ENCODE measurements at regions not wholly inside any gene's neighbourhood (a gene's known extent, or its start where the extent isn't known, plus 50 kb on each side); places are given as distances from the start of the nearest gene placed in this dataset.

DNA sequence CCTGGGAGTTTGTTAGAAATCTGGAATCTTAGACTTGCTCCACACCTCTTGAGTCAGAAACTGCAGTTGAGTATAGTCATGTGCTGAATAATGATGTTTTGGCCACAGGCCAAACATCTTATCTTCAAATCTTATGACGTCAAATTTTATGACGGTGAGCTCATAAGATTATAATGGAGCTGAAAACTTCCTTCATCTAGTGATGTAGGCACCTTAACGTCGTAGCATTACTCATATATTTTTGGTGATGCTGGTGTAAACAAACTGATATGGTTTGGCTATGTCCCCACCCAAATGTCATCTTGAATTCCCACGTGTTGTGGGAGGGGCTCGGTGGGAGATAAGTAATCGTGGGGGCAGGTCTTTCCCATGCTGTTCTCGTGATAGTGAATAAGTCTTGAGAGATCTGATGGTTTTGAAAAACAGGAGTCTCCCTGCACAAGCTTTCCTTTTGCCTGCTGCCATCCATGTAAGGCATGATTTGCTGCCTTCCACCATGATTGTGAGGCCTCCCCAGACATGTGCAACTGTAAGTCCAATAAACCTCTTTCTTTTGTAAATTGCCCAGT lies 268.0 kb upstream of the PROK2 start:
- TF ChIP-seq CBX5 (IDR thresholded peaks at IDR 0.05; ENCODE audit: low read depth, low read length), result no peak
- TF ChIP-seq POU5F1 (IDR thresholded peaks at IDR 0.05; ENCODE audit: low read depth, low read length), result no peak
- no peak for TF ChIP-seq HDAC6 (IDR thresholded peaks at IDR 0.05; ENCODE audit: low read depth, low read length)
- TF ChIP-seq BCL11A (IDR thresholded peaks at IDR 0.05; ENCODE audit: low read depth in 2 of 2, low read length in 2 of 2), result no peak
- H3K18ac ChIP-seq (ENCODE audit: extremely low read depth, low read length), result no peak overlapping the region
- no peaks in the 10 kb centered on the region; the same call in 1 of the 2 replicates for H3K23me2 ChIP-seq (ENCODE audit: low read depth, low read length)
- H3K9ac ChIP-seq (replicated peaks in 1 of 4; ENCODE audit: extremely low read depth in 1 of 4, low read depth in 3 of 4, low read length in 3 of 4), result no peak overlapping the region
- no peak overlapping the region for H2AK5ac ChIP-seq (ENCODE audit: low read depth, low read length)
- ChIA-PET CTCF (ENCODE audit: partially characterized antibody) (interaction anchor here (0.7 to 0.9 kb wide), 2 partner anchors 13 to 211 kb away, joined by 3 to 4 read pairs; no protein-coding TSS in a partner anchor), POLR2A (ENCODE audit: partially characterized antibody) (interaction anchor here (1.2 kb wide), 1 partner anchor 11 kb away, joined by 3 read pairs; no protein-coding TSS in a partner anchor)
- H4K20me1 ChIP-seq (replicated peaks in 1 of 2; ENCODE audit: control insufficient read depth in 1 of 2, insufficient read depth in 2 of 2, low read length in 2 of 2), result no peaks in the 10 kb centered on the region
- no peaks in the 10 kb centered on the region for H3K36me3 ChIP-seq (ENCODE audit: control insufficient read depth in 2 of 4, insufficient read depth in 4 of 4, low read length in 3 of 4)
- H4K5ac ChIP-seq (ENCODE audit: insufficient read length, low read depth, low read length), result no peak overlapping the region
- no peak overlapping the region for H2BK20ac ChIP-seq (ENCODE audit: low read length)
- H3K79me2 ChIP-seq (ENCODE audit: control insufficient read depth in 1 of 2, insufficient read depth in 2 of 2, low read length in 2 of 2), result no peaks in the 10 kb centered on the region
- no peak overlapping the region for H3K23ac ChIP-seq (ENCODE audit: insufficient read length)
- H3K4me3 ChIP-seq (ENCODE audit: extremely low read depth in 1 of 4, insufficient read depth in 2 of 4, low read depth in 3 of 4, low read length in 4 of 4), result no peak overlapping the region
- H3K56ac ChIP-seq (replicated peaks; ENCODE audit: insufficient read length, low read depth, low read length), result no peak overlapping the region
- no peaks in the 10 kb centered on the region for H3K4me1 ChIP-seq (replicated peaks in 1 of 4; ENCODE audit: control insufficient read depth in 3 of 4, insufficient read depth in 4 of 4, low read length in 3 of 4)
- no peak overlapping the region for H2BK5ac ChIP-seq (ENCODE audit: low read depth, low read length)
- no peaks in the 10 kb centered on the region for H3K9me3 ChIP-seq (ENCODE audit: insufficient read depth in 2 of 2, low read depth in 1 of 2, low read length in 1 of 2)
- H3K27me3 ChIP-seq (replicated peaks in 1 of 4; ENCODE audit: control insufficient read depth in 3 of 4, extremely low read depth in 1 of 4, insufficient read depth in 3 of 4, low read length in 3 of 4), result no peaks in the 10 kb centered on the region
- FAIRE-seq (no peak), DNase-seq (ENCODE audit: low read depth in 1 of 2, low spot score in 2 of 2) (no peak)
- no peak overlapping the region for H3K4me2 ChIP-seq (ENCODE audit: insufficient read depth in 1 of 2, low read depth in 2 of 2, low read length in 2 of 2)
- no peak overlapping the region for H2BK12ac ChIP-seq (ENCODE audit: low read depth, low read length)
- no peak overlapping the region for H3K14ac ChIP-seq (ENCODE audit: insufficient read length)
- H2BK120ac ChIP-seq (replicated peaks; ENCODE audit: low read depth, low read length), result no peak overlapping the region
- H3K4ac ChIP-seq (replicated peaks; ENCODE audit: insufficient read length, low read depth, low read length), result no peak overlapping the region
- H3K27ac ChIP-seq (ENCODE audit: low read depth, low read length), result no peak overlapping the region
- no peak overlapping the region for H2BK15ac ChIP-seq (ENCODE audit: low read length)
- no peak overlapping the region for H4K8ac ChIP-seq (ENCODE audit: extremely low read depth, insufficient read depth, low read length)
- no peaks in the 10 kb centered on the region for H3K79me1 ChIP-seq (ENCODE audit: low read depth, low read length)
- no peak overlapping the region for H2AFZ ChIP-seq (ENCODE audit: low read length)
- 92% methylated on average over 8 of the region's 8 CpGs; no CpG with 5 or more reads in 1 of the 2 experiments for WGBS, 2 experiments (ENCODE audit: extremely low coverage in 1 of 2, insufficient coverage in 1 of 2, insufficient read length in 1 of 2, insufficient replicate concordance in 2 of 2, low coverage in 1 of 2, low lambda C conversion rate in 2 of 2, missing lambda C conversion rate in 1 of 2)
- H4K91ac ChIP-seq (replicated peaks; ENCODE audit: insufficient read length, low read length), result no peak overlapping the region

Measured in H1 (cell line).